Sigmoid colon (tissue), 4 donors: ENCODE measurements at regions not wholly inside any gene's neighbourhood (a gene's known extent, or its start where the extent isn't known, plus 50 kb on each side); places are given as distances from the start of the nearest gene placed in this dataset.

Source experiments
- POLR2A ChIP-seq, 2 donors: fragments of 450-650 bp; IDR thresholded peaks; one replicate each; pipeline ENCODE4 v1.6.1; 2016; ENCODE audit warnings: antibody characterized with exemption in 2 of 2, mild to moderate bottlenecking in 2 of 2, moderate library complexity in 2 of 2
- POLR2AphosphoS5 ChIP-seq, 4 donors: sonication (generic); formaldehyde crosslinking; IDR thresholded peaks; one replicate each; pipeline ENCODE4 v1.6.1; 2017; ENCODE audit warnings: antibody characterized with exemption in 4 of 4
- TF ChIP-seq, protein P1 (sequence below), 4 experiments: fragments of 450-650 bp in 3 of 4; fragments of 200-600 bp in 1 of 4; IDR thresholded peaks; one replicate each; pipeline ENCODE4 v1.5.1; 2016 to 2019; ENCODE audit warnings: antibody characterized with exemption in 4 of 4, mild to moderate bottlenecking in 3 of 4, moderate library complexity in 2 of 4

- TF ChIP-seq POLR2AphosphoS5 (IDR thresholded peaks at IDR 0.05) (no peak), POLR2A (IDR thresholded peaks at IDR 0.05) (no peak)
- TF ChIP-seq, protein P1, sequence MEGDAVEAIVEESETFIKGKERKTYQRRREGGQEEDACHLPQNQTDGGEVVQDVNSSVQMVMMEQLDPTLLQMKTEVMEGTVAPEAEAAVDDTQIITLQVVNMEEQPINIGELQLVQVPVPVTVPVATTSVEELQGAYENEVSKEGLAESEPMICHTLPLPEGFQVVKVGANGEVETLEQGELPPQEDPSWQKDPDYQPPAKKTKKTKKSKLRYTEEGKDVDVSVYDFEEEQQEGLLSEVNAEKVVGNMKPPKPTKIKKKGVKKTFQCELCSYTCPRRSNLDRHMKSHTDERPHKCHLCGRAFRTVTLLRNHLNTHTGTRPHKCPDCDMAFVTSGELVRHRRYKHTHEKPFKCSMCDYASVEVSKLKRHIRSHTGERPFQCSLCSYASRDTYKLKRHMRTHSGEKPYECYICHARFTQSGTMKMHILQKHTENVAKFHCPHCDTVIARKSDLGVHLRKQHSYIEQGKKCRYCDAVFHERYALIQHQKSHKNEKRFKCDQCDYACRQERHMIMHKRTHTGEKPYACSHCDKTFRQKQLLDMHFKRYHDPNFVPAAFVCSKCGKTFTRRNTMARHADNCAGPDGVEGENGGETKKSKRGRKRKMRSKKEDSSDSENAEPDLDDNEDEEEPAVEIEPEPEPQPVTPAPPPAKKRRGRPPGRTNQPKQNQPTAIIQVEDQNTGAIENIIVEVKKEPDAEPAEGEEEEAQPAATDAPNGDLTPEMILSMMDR (IDR thresholded peaks at IDR 0.05) = no peak
Observed at GRCh38 chr9:1495282-1496030, 445.3 kb downstream of the DMRT2 start.
